ENCODE measurements at regions not wholly inside any gene's neighbourhood (a gene's known extent, or its start where the extent isn't known, plus 50 kb on each side); places are given as distances from the start of the nearest gene placed in this dataset.

GRCh38 chr15:46778876-46779275, 938.4 kb upstream of the SEMA6D start:
- DNase-seq (ENCODE audit: low read depth) = peak; percentile 5
- TF ChIP-seq, protein P1, sequence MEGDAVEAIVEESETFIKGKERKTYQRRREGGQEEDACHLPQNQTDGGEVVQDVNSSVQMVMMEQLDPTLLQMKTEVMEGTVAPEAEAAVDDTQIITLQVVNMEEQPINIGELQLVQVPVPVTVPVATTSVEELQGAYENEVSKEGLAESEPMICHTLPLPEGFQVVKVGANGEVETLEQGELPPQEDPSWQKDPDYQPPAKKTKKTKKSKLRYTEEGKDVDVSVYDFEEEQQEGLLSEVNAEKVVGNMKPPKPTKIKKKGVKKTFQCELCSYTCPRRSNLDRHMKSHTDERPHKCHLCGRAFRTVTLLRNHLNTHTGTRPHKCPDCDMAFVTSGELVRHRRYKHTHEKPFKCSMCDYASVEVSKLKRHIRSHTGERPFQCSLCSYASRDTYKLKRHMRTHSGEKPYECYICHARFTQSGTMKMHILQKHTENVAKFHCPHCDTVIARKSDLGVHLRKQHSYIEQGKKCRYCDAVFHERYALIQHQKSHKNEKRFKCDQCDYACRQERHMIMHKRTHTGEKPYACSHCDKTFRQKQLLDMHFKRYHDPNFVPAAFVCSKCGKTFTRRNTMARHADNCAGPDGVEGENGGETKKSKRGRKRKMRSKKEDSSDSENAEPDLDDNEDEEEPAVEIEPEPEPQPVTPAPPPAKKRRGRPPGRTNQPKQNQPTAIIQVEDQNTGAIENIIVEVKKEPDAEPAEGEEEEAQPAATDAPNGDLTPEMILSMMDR (IDR thresholded peaks at IDR 0.05; ENCODE audit: insufficient read depth, low read depth, low read length, missing control alignments) = no peak
- no peak overlapping the region for H3K4me3 ChIP-seq (ENCODE audit: low read depth, low read length)

DNA sequence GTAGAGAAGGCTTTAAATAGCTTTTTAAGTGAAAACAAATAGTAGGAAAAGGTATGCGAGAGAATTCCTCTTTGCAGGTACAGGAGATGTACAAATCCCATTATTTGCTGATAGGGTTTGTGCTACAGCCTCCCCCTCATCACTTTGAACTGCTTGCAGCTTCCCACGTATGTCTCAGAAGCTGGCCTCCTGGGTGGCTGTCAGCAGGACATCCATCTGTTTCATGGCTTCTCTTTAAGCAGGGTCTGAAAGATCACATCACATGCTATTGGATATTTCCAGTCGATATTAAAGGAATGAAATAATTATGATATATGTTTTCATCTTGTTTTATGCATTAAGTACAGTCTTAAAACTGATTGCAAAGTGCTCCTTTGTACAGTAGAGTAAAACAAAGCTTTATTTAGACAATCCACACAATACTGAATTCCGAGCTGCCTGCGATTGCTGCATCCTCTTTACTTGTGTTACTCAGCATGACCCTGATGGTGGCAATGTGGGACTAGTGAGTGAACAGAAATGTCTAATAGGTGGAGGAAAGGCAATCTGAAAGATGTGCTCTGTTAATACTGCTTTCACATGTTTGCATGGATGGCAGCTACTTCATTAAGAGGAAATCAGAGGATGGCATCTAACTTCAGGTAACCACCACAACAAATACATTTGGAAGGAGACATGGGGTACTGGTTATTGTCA, 930.6 kb upstream of the SEMA6D start:
- H3K4me3 ChIP-seq (ENCODE audit: low read depth, low read length) = no peak overlapping the region
- DNase-seq (ENCODE audit: low read depth) = peak; percentile 56
- TF ChIP-seq, protein P1 (IDR thresholded peaks at IDR 0.05; ENCODE audit: insufficient read depth, low read depth, low read length, missing control alignments) = peak; percentile 11

GRCh38 chr15:46795685-46796084, 921.6 kb upstream of the SEMA6D start:
- H3K4me3 ChIP-seq (ENCODE audit: low read depth, low read length) = no peak overlapping the region
- no peak for DNase-seq (ENCODE audit: low read depth)
- TF ChIP-seq, protein P1 (IDR thresholded peaks at IDR 0.05; ENCODE audit: insufficient read depth, low read depth, low read length, missing control alignments) = no peak

DNA sequence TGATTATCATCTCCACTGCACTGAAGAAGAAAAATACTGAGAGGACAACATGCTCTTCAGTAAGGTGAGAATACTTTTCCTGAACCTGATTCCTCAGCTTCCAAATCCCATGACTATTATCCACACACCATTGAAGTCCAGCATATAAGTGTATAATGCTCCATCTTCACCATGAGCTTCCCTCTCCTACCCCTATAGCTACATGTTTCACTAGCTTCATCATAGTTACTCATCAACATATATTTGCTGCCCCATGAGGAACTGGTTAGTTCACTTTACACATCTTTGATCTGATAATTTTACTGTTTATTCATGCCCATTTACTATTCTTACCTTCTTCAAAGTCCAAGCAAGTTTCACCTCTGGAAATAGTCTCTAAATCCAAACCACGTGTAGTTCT, 908.5 kb upstream of the SEMA6D start:
- no peak overlapping the region for H3K4me3 ChIP-seq (ENCODE audit: low read depth, low read length)
- TF ChIP-seq, protein P1 (IDR thresholded peaks at IDR 0.05; ENCODE audit: insufficient read depth, low read depth, low read length, missing control alignments) = no peak
- no peak for DNase-seq (ENCODE audit: low read depth)

DNA sequence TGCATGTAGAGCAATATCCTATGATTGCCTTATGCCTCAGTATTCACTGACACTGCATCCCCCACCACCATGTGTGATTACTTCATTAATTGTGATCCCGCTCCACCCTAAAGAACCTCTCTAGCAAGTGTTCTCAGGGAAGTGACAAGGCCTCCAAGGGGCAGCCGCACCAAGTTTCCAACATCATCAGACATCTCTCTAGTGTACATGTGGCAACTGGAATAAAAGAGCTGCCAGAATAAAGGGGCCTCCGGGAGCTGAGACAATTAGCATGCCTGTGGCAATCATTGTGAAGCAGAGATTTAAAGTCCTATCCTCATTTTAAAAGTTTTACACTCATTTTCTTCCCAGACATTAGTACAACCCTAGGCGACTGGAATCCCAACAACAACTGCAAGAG, 902.1 kb upstream of the SEMA6D start:
- no peak for DNase-seq (ENCODE audit: low read depth)
- TF ChIP-seq, protein P1 (IDR thresholded peaks at IDR 0.05; ENCODE audit: insufficient read depth, low read depth, low read length, missing control alignments) = no peak
- no peak overlapping the region for H3K4me3 ChIP-seq (ENCODE audit: low read depth, low read length)

DNA sequence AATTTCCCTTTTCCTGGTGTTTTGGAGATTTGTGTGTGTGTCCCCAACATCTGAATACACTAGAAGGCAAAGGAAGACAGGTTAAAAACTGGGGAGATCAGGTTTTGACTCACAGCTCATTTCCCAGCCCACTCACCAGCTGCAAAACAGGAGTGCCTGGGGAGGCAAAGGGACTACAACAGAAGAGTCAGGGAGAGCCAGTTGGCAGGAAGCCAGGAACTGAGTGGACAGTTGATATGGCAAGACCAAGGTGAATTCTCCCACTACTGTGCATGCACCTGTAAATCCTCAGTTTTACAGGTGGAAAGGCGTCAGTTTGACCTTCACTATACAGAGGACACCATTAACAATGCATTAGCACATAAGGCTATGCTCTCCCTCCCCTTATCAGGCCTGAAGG, 901.5 kb upstream of the SEMA6D start:
- DNase-seq (ENCODE audit: low read depth) = no peak
- H3K4me3 ChIP-seq (ENCODE audit: low read depth, low read length) = no peak overlapping the region

More for the DNA sequence above, 901.5 kb upstream of the SEMA6D start:
- TF ChIP-seq, protein P1 (IDR thresholded peaks at IDR 0.05; ENCODE audit: insufficient read depth, low read depth, low read length, missing control alignments) = no peak
